HCT116 (cell line): ENCODE measurements at regions not wholly inside any gene's neighbourhood (a gene's known extent, or its start where the extent isn't known, plus 50 kb on each side); places are given as distances from the start of the nearest gene placed in this dataset.

Experiments
- ATAC-seq: fragments of 200-7000 bp; cut with Tn5 transposase; 2 replicates; pipeline ENCODE4 v1.9.1; 2020; ENCODE audit warnings: mild to moderate bottlenecking, moderate library complexity
- BruUV-seq: library from RNA; stranded (reverse); fragments of 400-500 nt; replicated peaks from 2 replicates; lab custom pipeline; 2021; lab: Mats Ljungman, UMichigan
- CTCF ChIA-PET: fragments of 300-600 bp; sonication (Branson Sonifier 250); formaldehyde crosslinking; loops from one replicate; lab custom pipeline; 2021; ENCODE audit warnings: antibody characterized with exemption; lab: Charles Lee
- POLR2A ChIA-PET: fragments of 300-600, 350-600 bp; sonication (Branson Sonifier 250); formaldehyde crosslinking; loops from one replicate; lab custom pipeline; 2021; ENCODE audit warnings: antibody characterized with exemption; lab: Charles Lee
- RAD21 ChIA-PET, 2 experiments: fragments of 300-600 bp; sonication (Branson Sonifier 250); formaldehyde crosslinking; loops; one replicate each; lab custom pipeline; 2023; ENCODE audit warnings: low total read pairs in 2 of 2; ENCODE audit not compliant: uncharacterized antibody in 2 of 2, unreplicated experiment in 2 of 2, low non-redundant PET in 1 of 2; lab: Charles Lee
- DNase-seq: peaks from one replicate; pipeline ENCODE4 v3.0.0-alpha.2; 2010; ENCODE audit warnings: low read depth, low spot score
- H2AFZ ChIP-seq: fragments of 200-600 bp; shearing (Covaris generic), sonication (generic); 2 replicates; pipeline ENCODE4 v1.6.1; 2017; ENCODE audit warnings: low read depth, mixed run types, mixed read lengths, antibody characterized with exemption, low read length; ENCODE audit not compliant: poor library complexity, severe bottlenecking
- H3K27ac ChIP-seq: 2 replicates; pipeline ENCODE4 v1.5.1; 2012; ENCODE audit warnings: low read depth, low read length
- H3K27me3 ChIP-seq: fragments of 200-600 bp; sonication (generic); 2 replicates; pipeline ENCODE4 v1.6.1; 2016; ENCODE audit warnings: mixed run types, low read length, mixed read lengths; ENCODE audit not compliant: insufficient read depth
- H3K36me3 ChIP-seq, 2 experiments: fragments of 200-500 bp in 1 of 2; fragments of 200-600 bp in 1 of 2; sonication (Bioruptor generic) in 1 of 2; sonication (generic) in 1 of 2; 2 replicates each; pipeline versions ENCODE4 v1.5.1 to v1.6.1; 2014 to 2016; ENCODE audit warnings: low read length in 2 of 2, inconsistent platforms in 1 of 2, mixed read lengths in 1 of 2, mixed run types in 1 of 2; ENCODE audit not compliant: insufficient read depth in 2 of 2, control insufficient read depth in 1 of 2
- H3K4me1 ChIP-seq, 2 experiments: fragments of 200-600 bp in 1 of 2; sonication (generic) in 1 of 2; 2 replicates each; pipeline versions ENCODE4 v1.5.1 to v1.6.1; 2012 to 2017; ENCODE audit warnings: low read length in 2 of 2, inconsistent platforms in 1 of 2, mild to moderate bottlenecking in 1 of 2, mixed read lengths in 1 of 2, mixed run types in 1 of 2, moderate library complexity in 1 of 2; ENCODE audit not compliant: insufficient read depth in 2 of 2, control insufficient read depth in 1 of 2
- H3K4me2 ChIP-seq: fragments of 200-600 bp; sonication (generic); 2 replicates; pipeline ENCODE4 v1.6.1; 2017; ENCODE audit warnings: mixed run types, low read length, mixed read lengths
- H3K4me3 ChIP-seq, 2 experiments: fragments of 200-600 bp in 1 of 2; sonication (generic) in 1 of 2; replicated peaks in 1 of 2; 2 replicates each; pipeline ENCODE4 v1.5.1; 2011 to 2016; ENCODE audit warnings: low read length in 2 of 2, control low read depth in 1 of 2, low read depth in 1 of 2, mild to moderate bottlenecking in 1 of 2, mixed read lengths in 1 of 2, mixed run types in 1 of 2
- H3K79me2 ChIP-seq: fragments of 200-600 bp; sonication (generic); 2 replicates; pipeline ENCODE4 v1.6.1; 2017; ENCODE audit warnings: mild to moderate bottlenecking, mixed run types, low read length, moderate library complexity, mixed read lengths; ENCODE audit not compliant: insufficient read depth
- H3K9ac ChIP-seq: fragments of 200-600 bp; sonication (generic); 2 replicates; pipeline ENCODE4 v1.6.1; 2016; ENCODE audit warnings: low read length, mixed read lengths
- H3K9me2 ChIP-seq: fragments of 200-600 bp; sonication (generic), shearing (Covaris generic); 2 replicates; pipeline ENCODE4 v1.6.1; 2017; ENCODE audit warnings: mixed run types, mild to moderate bottlenecking, moderate library complexity; ENCODE audit not compliant: insufficient read depth
- H3K9me3 ChIP-seq, 2 experiments: fragments of 200-500 bp in 1 of 2; fragments of 200-600 bp in 1 of 2; sonication (Bioruptor generic) in 1 of 2; sonication (generic) in 1 of 2; 2 replicates each; pipeline ENCODE4 v1.6.1; 2014 to 2017; ENCODE audit warnings: low read length in 2 of 2, mixed read lengths in 2 of 2, inconsistent platforms in 1 of 2, low read depth in 1 of 2, mild to moderate bottlenecking in 1 of 2, mixed run types in 1 of 2, moderate library complexity in 1 of 2; ENCODE audit not compliant: control insufficient read depth in 1 of 2, insufficient read depth in 1 of 2
- H4K20me1 ChIP-seq: fragments of 200-600 bp; sonication (generic), shearing (Covaris generic); 2 replicates; pipeline ENCODE4 v1.6.1; 2017; ENCODE audit warnings: mixed run types, mild to moderate bottlenecking, moderate library complexity; ENCODE audit not compliant: insufficient read depth
- CBX3 ChIP-seq: IDR thresholded peaks from 2 replicates; pipeline ENCODE4 v1.6.1; 2012; ENCODE audit warnings: low read depth
- EZH2 ChIP-seq: fragments of 200-600 bp; sonication (generic); IDR thresholded peaks from 2 replicates; pipeline ENCODE4 v1.6.1; 2017; ENCODE audit warnings: antibody characterized with exemption, mixed run types
- EZH2phosphoT487 ChIP-seq: fragments of 200-600 bp; IDR thresholded peaks from 2 replicates; pipeline ENCODE4 v1.6.1; 2018; ENCODE audit warnings: antibody characterized with exemption, borderline replicate concordance
- POLR2AphosphoS5 ChIP-seq: IDR thresholded peaks from 2 replicates; pipeline ENCODE4 v1.6.1; 2011; ENCODE audit warnings: mild to moderate bottlenecking, low read depth, low read length, moderate library complexity
- SP1 ChIP-seq: IDR thresholded peaks from 2 replicates; pipeline ENCODE4 v1.6.1; 2012; ENCODE audit warnings: low read depth
- TCF7L2 ChIP-seq: IDR thresholded peaks from 2 replicates; pipeline ENCODE4 v1.7.0; 2011; ENCODE audit warnings: borderline replicate concordance, inconsistent platforms; ENCODE audit not compliant: insufficient read depth, insufficient read length; ENCODE audit errors: extremely low read depth
- ZFX ChIP-seq: fragments of 450-650 bp; IDR thresholded peaks from 2 replicates; pipeline ENCODE4 v1.6.1; 2017
- ZNF274 ChIP-seq: fragments of 200-500 bp; sonication (Bioruptor generic); IDR thresholded peaks from 2 replicates; pipeline ENCODE4 v1.6.1; 2014; ENCODE audit warnings: mild to moderate bottlenecking, low read depth, low read length, inconsistent platforms
- intact Hi-C: fragments of 100-400 bp; cut with micrococcal nuclease; formaldehyde crosslinking; loops from 2 replicates; pipeline ENCODE4 v1.10.0; 2022
- TF ChIP-seq, protein P1 (sequence below): IDR thresholded peaks from 2 replicates; pipeline ENCODE4 v1.6.1; 2012
- TF ChIP-seq, protein P2 (sequence below), 3 experiments: fragments of 200-600 bp in 1 of 3; sonication (generic) in 1 of 3; IDR thresholded peaks in 2 of 3; conservative IDR thresholded peaks in 1 of 3; 2 replicates each; pipeline ENCODE4 v1.5.1; 2012 to 2017; ENCODE audit warnings: low read depth in 2 of 3, low read length in 2 of 3, antibody characterized with exemption in 1 of 3, borderline replicate concordance in 1 of 3, control low read depth in 1 of 3, mild to moderate bottlenecking in 1 of 3, mixed read lengths in 1 of 3, mixed run types in 1 of 3, moderate library complexity in 1 of 3; ENCODE audit not compliant: insufficient read depth in 1 of 3
- TF ChIP-seq, protein P3 (sequence below): IDR thresholded peaks from 2 replicates; pipeline ENCODE4 v1.6.1; 2012

DNA sequence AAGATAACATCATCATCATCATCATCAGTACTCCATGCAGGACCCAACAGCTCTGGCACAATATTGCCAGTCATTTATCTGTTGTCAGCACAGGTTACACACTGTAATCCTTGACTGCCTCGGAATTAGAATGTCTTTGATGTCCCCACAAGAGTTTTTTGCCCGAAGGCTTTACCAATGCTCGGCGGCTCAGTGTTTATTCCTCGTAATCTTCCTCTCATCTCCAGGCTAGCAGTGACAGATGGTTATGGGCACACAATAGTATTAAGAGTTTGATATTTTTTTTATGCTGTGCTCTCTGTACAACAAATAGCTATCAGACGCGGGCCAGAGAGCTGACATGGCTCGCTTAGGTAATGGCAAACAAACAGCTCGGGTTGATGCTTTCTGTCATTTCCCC is 515.2 kb downstream of the ZEB2 start (continued):
- TF ChIP-seq, protein P1, sequence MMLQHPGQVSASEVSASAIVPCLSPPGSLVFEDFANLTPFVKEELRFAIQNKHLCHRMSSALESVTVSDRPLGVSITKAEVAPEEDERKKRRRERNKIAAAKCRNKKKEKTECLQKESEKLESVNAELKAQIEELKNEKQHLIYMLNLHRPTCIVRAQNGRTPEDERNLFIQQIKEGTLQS: no peak

DNA sequence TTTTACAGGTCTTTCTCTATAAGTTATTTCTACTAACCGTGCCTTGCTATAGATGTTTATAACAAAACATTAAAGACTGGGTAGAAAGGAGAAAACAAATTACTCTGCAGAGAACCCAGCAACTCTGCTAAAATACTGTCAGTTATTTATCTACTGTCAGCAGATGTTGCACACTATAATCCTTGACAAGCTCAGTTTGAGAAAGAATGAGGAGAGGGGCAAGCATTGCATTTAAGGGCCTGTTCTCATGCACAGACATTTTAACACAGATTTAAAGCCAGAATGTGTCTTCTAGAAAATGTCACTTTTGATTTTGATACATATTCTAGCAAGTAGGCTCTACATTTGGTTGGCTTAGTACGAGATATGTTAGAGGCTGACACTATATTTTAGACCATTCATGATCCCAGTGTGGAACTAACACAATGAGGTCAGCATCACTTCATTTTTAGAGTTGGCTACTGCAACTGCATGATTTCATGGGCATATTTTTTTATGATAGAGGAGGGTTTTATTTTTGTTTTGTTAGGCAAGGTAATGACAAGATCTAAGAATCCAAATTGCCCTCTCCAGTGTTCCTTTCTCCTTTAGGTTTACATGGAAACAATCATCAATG is 516.4 kb downstream of the ZEB2 start:
- Histone ChIP-seq H3K9me2 (no peaks in the 10 kb centered on the region), H2AFZ (no peak overlapping the region), H3K27me3 (no peaks in the 10 kb centered on the region), H3K36me3 (no peaks in the 10 kb centered on the region), H3K9ac (no peak overlapping the region), H3K4me1 (no peaks in the 10 kb centered on the region), H3K4me3 (no peak overlapping the region), H3K4me2 (no peak overlapping the region), H3K9me3 (no peaks in the 10 kb centered on the region), H3K27ac (no peak overlapping the region), H3K79me2 (no peaks in the 10 kb centered on the region), H4K20me1 (no peaks in the 10 kb centered on the region)
- ChIA-PET RAD21 (no interaction called here), CTCF (no interaction called here), POLR2A (no interaction called here)
- no TSS peak for BruUV-seq
- ATAC-seq: no peak
- no peak for TF ChIP-seq TCF7L2
- TF ChIP-seq EZH2phosphoT487: no peak
- no peak for TF ChIP-seq CBX3
- TF ChIP-seq, protein P2, sequence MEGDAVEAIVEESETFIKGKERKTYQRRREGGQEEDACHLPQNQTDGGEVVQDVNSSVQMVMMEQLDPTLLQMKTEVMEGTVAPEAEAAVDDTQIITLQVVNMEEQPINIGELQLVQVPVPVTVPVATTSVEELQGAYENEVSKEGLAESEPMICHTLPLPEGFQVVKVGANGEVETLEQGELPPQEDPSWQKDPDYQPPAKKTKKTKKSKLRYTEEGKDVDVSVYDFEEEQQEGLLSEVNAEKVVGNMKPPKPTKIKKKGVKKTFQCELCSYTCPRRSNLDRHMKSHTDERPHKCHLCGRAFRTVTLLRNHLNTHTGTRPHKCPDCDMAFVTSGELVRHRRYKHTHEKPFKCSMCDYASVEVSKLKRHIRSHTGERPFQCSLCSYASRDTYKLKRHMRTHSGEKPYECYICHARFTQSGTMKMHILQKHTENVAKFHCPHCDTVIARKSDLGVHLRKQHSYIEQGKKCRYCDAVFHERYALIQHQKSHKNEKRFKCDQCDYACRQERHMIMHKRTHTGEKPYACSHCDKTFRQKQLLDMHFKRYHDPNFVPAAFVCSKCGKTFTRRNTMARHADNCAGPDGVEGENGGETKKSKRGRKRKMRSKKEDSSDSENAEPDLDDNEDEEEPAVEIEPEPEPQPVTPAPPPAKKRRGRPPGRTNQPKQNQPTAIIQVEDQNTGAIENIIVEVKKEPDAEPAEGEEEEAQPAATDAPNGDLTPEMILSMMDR (IDR thresholded peaks at IDR 0.05 in 2 of 3, conservative IDR thresholded peaks at IDR 0.05 in 1 of 3; ENCODE audit: borderline replicate concordance in 1 of 3, insufficient read depth in 1 of 3, low read depth in 2 of 3, low read length in 2 of 3): no peak
- TF ChIP-seq SP1: no peak
- no peak for TF ChIP-seq POLR2AphosphoS5
- TF ChIP-seq ZFX: no peak
- TF ChIP-seq, protein P3, sequence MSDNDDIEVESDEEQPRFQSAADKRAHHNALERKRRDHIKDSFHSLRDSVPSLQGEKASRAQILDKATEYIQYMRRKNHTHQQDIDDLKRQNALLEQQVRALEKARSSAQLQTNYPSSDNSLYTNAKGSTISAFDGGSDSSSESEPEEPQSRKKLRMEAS: no peak
- no peak for TF ChIP-seq EZH2
- no peak for TF ChIP-seq ZNF274
- no peak for DNase-seq
- intact Hi-C loops: no loop called here
